NOMO-1 (cell line): ENCODE measurements at regions not wholly inside any gene's neighbourhood (a gene's known extent, or its start where the extent isn't known, plus 50 kb on each side); places are given as distances from the start of the nearest gene placed in this dataset.

Experiments
- DNase-seq, 2 experiments: peaks; one replicate each; lab custom pipeline; 2025; ENCODE audit not compliant: unreplicated experiment in 2 of 2; lab: John Stamatoyannopoulos, UW

- no peak for DNase-seq
These were observed 59.5 kb upstream of the IRF2BP2 start for GRCh38 chr1:234669499-234669898.

- no peak for DNase-seq
These were observed 58.6 kb upstream of the IRF2BP2 start for GRCh38 chr1:234668577-234668955.

- DNase-seq: no peak
These were observed 57.9 kb upstream of the IRF2BP2 start for GRCh38 chr1:234667600-234668576.

- no peak for DNase-seq
These were observed 56.8 kb upstream of the IRF2BP2 start for GRCh38 chr1:234666761-234667160.

GRCh38 chr1:234665975-234666605 is 56.1 kb upstream of the IRF2BP2 start:
- no peak for DNase-seq

GRCh38 chr1:234662148-234662547 is 52.2 kb upstream of the IRF2BP2 start:
- no peak for DNase-seq

- DNase-seq: no peak
These were observed 51.4 kb upstream of the IRF2BP2 start for GRCh38 chr1:234661317-234661928.

GRCh38 chr1:234660536-234661316 is 50.7 kb upstream of the IRF2BP2 start:
- no peak for DNase-seq
